GM10248 (cell line): ENCODE measurements at regions not wholly inside any gene's neighbourhood (a gene's known extent, or its start where the extent isn't known, plus 50 kb on each side); places are given as distances from the start of the nearest gene placed in this dataset.

Experiments used
- CTCF ChIA-PET: fragments of 300-600 bp; sonication (Branson Sonifier 250); formaldehyde crosslinking; extraction: SDS; loops from one replicate; lab custom pipeline; 2021; ENCODE audit warnings: antibody characterized with exemption; lab: Yijun Ruan, JAX
- POLR2A ChIA-PET: fragments of 350-650 bp; sonication (Branson Sonifier 250); formaldehyde crosslinking; extraction: SDS; loops from one replicate; lab custom pipeline; 2020; ENCODE audit warnings: antibody characterized with exemption; lab: Yijun Ruan, JAX
- DNase-seq: peaks from one replicate; pipeline ENCODE4 v3.0.0; 2012; ENCODE audit errors: extremely low spot score
- CTCF ChIP-seq: IDR thresholded peaks from 2 replicates; pipeline ENCODE4 v1.5.1; 2012; ENCODE audit warnings: mild to moderate bottlenecking, low read depth; ENCODE audit errors: extremely low read depth, missing control alignments, control extremely low read depth

GRCh38 chr3:28114893-28115292, 126.5 kb upstream of the CMC1 start:
- POLR2A ChIA-PET = no interaction called here
- CTCF ChIA-PET = interaction anchor here (1.1 kb wide), 1 partner anchor 16 kb away, joined by 3 read pairs; no protein-coding TSS in a partner anchor
- no peak for DNase-seq
- no peak for TF ChIP-seq CTCF

- POLR2A ChIA-PET = no interaction called here
These were observed 126.1 kb upstream of the CMC1 start for GRCh38 chr3:28115316-28115715.

GRCh38 chr3:28117598-28117997, 123.8 kb upstream of the CMC1 start:
- ChIA-PET CTCF (no interaction called here), POLR2A (interaction anchor here (0.9 kb wide), 1 partner anchor 11 kb away, joined by 3 read pairs; no protein-coding TSS in a partner anchor)
- DNase-seq = no peak
- no peak for TF ChIP-seq CTCF

More at GRCh38 chr3:28115316-28115715, 126.1 kb upstream of the CMC1 start:
- TF ChIP-seq CTCF = no peak
- CTCF ChIA-PET = interaction anchor here (1.1 kb wide), 1 partner anchor 15 kb away, joined by 3 read pairs; no protein-coding TSS in a partner anchor
- DNase-seq = no peak

GRCh38 chr3:28118087-28118486, 123.3 kb upstream of the CMC1 start:
- ChIA-PET CTCF (interaction anchor here (1.2 kb wide), 1 partner anchor 21 kb away, joined by 3 read pairs; no protein-coding TSS in a partner anchor), POLR2A (interaction anchor here (0.9 kb wide), 1 partner anchor 10 kb away, joined by 3 read pairs; no protein-coding TSS in a partner anchor)
- no peak for DNase-seq
- no peak for TF ChIP-seq CTCF

GRCh38 chr3:28122227-28122626, 119.2 kb upstream of the CMC1 start:
- POLR2A ChIA-PET = no interaction called here
- no peak for DNase-seq
- CTCF ChIA-PET = interaction anchor here (1.2 kb wide), 1 partner anchor 12 kb away, joined by 3 read pairs; no protein-coding TSS in a partner anchor
- TF ChIP-seq CTCF = no peak

GRCh38 chr3:28124882-28125281, 116.5 kb upstream of the CMC1 start:
- TF ChIP-seq CTCF = no peak
- ChIA-PET CTCF (interaction anchor here (0.7 to 1.3 kb wide), 2 partner anchors 17 to 44 kb away, joined by 3 to 5 read pairs; no protein-coding TSS in a partner anchor), POLR2A (no interaction called here)
- DNase-seq = no peak
